B cell (primary cell): ENCODE measurements at regions not wholly inside any gene's neighbourhood (a gene's known extent, or its start where the extent isn't known, plus 50 kb on each side); places are given as distances from the start of the nearest gene placed in this dataset.

Experiments used
- ATAC-seq: fragments of 200-7000 bp; cut with Tn5 transposase; one replicate; pipeline ENCODE4 v1.10.0; 2021; ENCODE audit warnings: low read depth, mild to moderate bottlenecking, moderate number of reproducible peaks, moderate library complexity
- CTCF ChIA-PET: fragments of 350-600 bp; sonication (Branson Sonifier 250); formaldehyde crosslinking; loops from one replicate; lab custom pipeline; 2021; ENCODE audit warnings: antibody characterized with exemption, inconsistent platforms; lab: Charles Lee
- POLR2A ChIA-PET: fragments of 350-600 bp; sonication (Branson Sonifier 250); formaldehyde crosslinking; loops from one replicate; lab custom pipeline; 2021; ENCODE audit warnings: antibody characterized with exemption; lab: Charles Lee
- DNase-seq: peaks from one replicate; pipeline ENCODE4 v3.0.0; 2013
- H2AFZ ChIP-seq: 2 replicates; pipeline ENCODE4 v1.6.1; 2012; ENCODE audit warnings: mild to moderate bottlenecking, low read depth, low read length; ENCODE audit not compliant: insufficient read depth, poor library complexity, severe bottlenecking
- H3K27ac ChIP-seq, 2 donors: 1 replicate in 1 of 2; 2 replicates in 1 of 2; pipeline ENCODE4 v1.5.1; 2012 to 2013; ENCODE audit warnings: low read length in 2 of 2, mild to moderate bottlenecking in 2 of 2, moderate library complexity in 1 of 2
- H3K27me3 ChIP-seq, 4 experiments: fragments of 200-600 bp in 1 of 4; sonication (generic) in 1 of 4; replicated peaks in 1 of 4; 1 replicate in 2 of 4; 2 replicates in 2 of 4; pipeline versions ENCODE4 v1.6.1 to v1.7.0; 2013 to 2016; ENCODE audit warnings: low read length in 3 of 4, mild to moderate bottlenecking in 2 of 4, mixed read lengths in 1 of 4, moderate library complexity in 1 of 4; ENCODE audit not compliant: insufficient read depth in 4 of 4, control insufficient read depth in 3 of 4; ENCODE audit errors: control extremely low read depth in 1 of 4
- H3K36me3 ChIP-seq, 2 experiments: replicated peaks in 1 of 2; 1 replicate in 1 of 2; 2 replicates in 1 of 2; pipeline versions ENCODE4 v1.6.1 to v1.7.1; 2013; ENCODE audit warnings: low read length in 1 of 2; ENCODE audit not compliant: insufficient read depth in 2 of 2, control insufficient read depth in 1 of 2; ENCODE audit errors: control extremely low read depth in 1 of 2, extremely low read depth in 1 of 2
- H3K4me1 ChIP-seq, 2 donors: fragments of 200-600 bp in 1 of 2; sonication (generic) in 1 of 2; 1 replicate in 1 of 2; 2 replicates in 1 of 2; pipeline versions ENCODE4 v1.5.1 to v1.6.1; 2013 to 2017; ENCODE audit warnings: low read length in 2 of 2; ENCODE audit not compliant: control insufficient read depth in 2 of 2, insufficient read depth in 2 of 2
- H3K4me2 ChIP-seq: replicated peaks from 2 replicates; pipeline ENCODE3; 2012; ENCODE audit warnings: mild to moderate bottlenecking, low read depth, low read length; ENCODE audit not compliant: poor library complexity, severe bottlenecking
- H3K4me3 ChIP-seq, 5 experiments: fragments of 200-600 bp in 1 of 5; sonication (generic) in 1 of 5; 1 replicate in 3 of 5; 2 replicates in 2 of 5; pipeline versions ENCODE4 v1.5.1 to v1.7.0; 2011 to 2016; ENCODE audit warnings: low read length in 4 of 5, mild to moderate bottlenecking in 4 of 5, low read depth in 2 of 5, control low read depth in 1 of 5, moderate library complexity in 1 of 5; ENCODE audit not compliant: insufficient read depth in 1 of 5; ENCODE audit errors: control extremely low read depth in 1 of 5, extremely low read depth in 1 of 5
- H3K79me2 ChIP-seq: fragments of 200-600 bp; sonication (generic); one replicate; pipeline ENCODE4 v1.6.0; 2016; ENCODE audit warnings: low read length; ENCODE audit not compliant: control insufficient read depth, insufficient read depth
- H3K9ac ChIP-seq: fragments of 200-600 bp; sonication (generic); 2 replicates; pipeline ENCODE4 v1.6.1; 2017; ENCODE audit warnings: mild to moderate bottlenecking, low read length, moderate library complexity
- H3K9me3 ChIP-seq, 3 donors: one replicate each; pipeline versions ENCODE4 v1.6.1 to v1.7.1; 2013; ENCODE audit warnings: low read length in 2 of 3; ENCODE audit not compliant: control insufficient read depth in 2 of 3, insufficient read depth in 1 of 3; ENCODE audit errors: control extremely low read depth in 1 of 3
- H4K20me1 ChIP-seq: 2 replicates; pipeline ENCODE4 v1.6.0; 2012; ENCODE audit warnings: mild to moderate bottlenecking, low read length; ENCODE audit not compliant: insufficient read depth, control insufficient read depth, poor library complexity, severe bottlenecking
- H3K27ac Mint-ChIP-seq: one replicate; pipeline ENCODE4 v1.8.0; 2021; ENCODE audit warnings: mixed read lengths
- H3K27me3 Mint-ChIP-seq: one replicate; pipeline ENCODE4 v1.8.0; 2021; ENCODE audit warnings: mixed read lengths
- H3K4me1 Mint-ChIP-seq: one replicate; pipeline ENCODE4 v1.8.0; 2021; ENCODE audit warnings: mixed read lengths
- H3K4me3 Mint-ChIP-seq: one replicate; pipeline ENCODE4 v1.8.0; 2021; ENCODE audit warnings: mixed read lengths
- H3K9me3 Mint-ChIP-seq: one replicate; pipeline ENCODE4 v1.8.0; 2022; ENCODE audit warnings: mixed read lengths; ENCODE audit not compliant: insufficient read depth
- EZH2 ChIP-seq: IDR thresholded peaks from 2 replicates; pipeline ENCODE4 v1.6.1; 2012; ENCODE audit warnings: borderline replicate concordance, low read depth, mild to moderate bottlenecking, moderate library complexity, low read length; ENCODE audit not compliant: insufficient read depth, poor library complexity, severe bottlenecking
- WGBS: methylation state at CpG from one replicate; pipeline ENCODE4 v1.1.5; 2013; ENCODE audit warnings: missing lambda C conversion rate; ENCODE audit not compliant: insufficient coverage; 5-methylcytosine and 5-hydroxymethylcytosine counted together
- intact Hi-C: fragments of 100-400 bp; cut with micrococcal nuclease; formaldehyde crosslinking; loops from one replicate; pipeline ENCODE4 v1.10.0; 2022
- TF ChIP-seq, protein P1 (sequence below): fragments of 200-600 bp; IDR thresholded peaks from one replicate; pipeline ENCODE4 v1.8.0; 2022; ENCODE audit warnings: antibody characterized with exemption, mild to moderate bottlenecking

DNA sequence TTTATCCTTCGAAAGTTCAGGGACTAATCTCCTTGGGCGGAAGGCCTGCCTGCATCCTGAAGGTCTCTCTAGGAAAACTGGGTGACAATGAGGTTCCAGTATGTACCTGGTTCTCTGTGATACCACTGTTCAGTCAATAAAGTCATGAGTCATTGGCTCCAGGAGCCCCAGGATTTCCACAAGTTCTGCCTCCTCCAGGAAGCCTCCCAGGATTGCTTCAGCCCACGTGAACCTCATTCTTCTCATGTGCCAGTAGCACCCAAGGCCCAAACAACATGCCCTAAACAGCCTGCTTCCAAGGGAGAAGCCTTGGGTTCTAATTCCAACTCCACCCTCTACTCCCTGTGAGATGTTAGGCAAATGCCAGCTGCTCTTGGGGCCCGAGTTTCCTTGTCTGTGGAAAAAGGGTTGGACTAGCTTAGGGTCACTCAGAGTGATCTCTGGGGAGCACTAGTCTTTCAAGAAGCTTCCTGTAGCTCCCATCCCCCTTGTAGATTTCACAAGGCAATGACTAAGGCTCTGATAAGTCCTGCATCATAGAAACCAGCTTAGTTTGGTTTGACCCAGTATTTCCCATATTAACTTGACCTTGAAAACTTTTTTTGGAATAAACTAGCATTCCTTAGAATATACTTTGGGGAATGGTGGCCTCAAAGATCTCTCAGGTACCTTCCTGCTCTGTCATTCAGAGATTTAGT is 118.3 kb upstream of the ATP2B2 start:
- Histone ChIP-seq H2AFZ (no peak overlapping the region), H3K27ac (no peak overlapping the region), H3K79me2 (no peaks in the 10 kb centered on the region), H4K20me1 (no peaks in the 10 kb centered on the region), H3K4me3 (no peak overlapping the region), H3K27me3 (peaks cover 0 to 18% (median 0%) of the 10 kb centered on the region in 4 experiments), H3K9ac (no peak overlapping the region), H3K36me3 (no peaks in the 10 kb centered on the region), H3K4me1 (no peaks in the 10 kb centered on the region), H3K9me3 (no peaks in the 10 kb centered on the region), H3K4me2 (no peak overlapping the region)
- DNase-seq (no peak), ATAC-seq (no peak)
- peaks cover 20% of the 10 kb centered on the region for H3K27me3 Mint-ChIP-seq
- WGBS = 81% methylated on average over 2 of the region's 4 CpGs
- no peak overlapping the region for H3K4me3 Mint-ChIP-seq
- H3K9me3 Mint-ChIP-seq = no peaks in the 10 kb centered on the region
- ChIA-PET POLR2A (no interaction called here), CTCF (no interaction called here)
- no peak overlapping the region for H3K27ac Mint-ChIP-seq
- H3K4me1 Mint-ChIP-seq = no peaks in the 10 kb centered on the region
- intact Hi-C loops = no loop called here
- TF ChIP-seq, protein P1, sequence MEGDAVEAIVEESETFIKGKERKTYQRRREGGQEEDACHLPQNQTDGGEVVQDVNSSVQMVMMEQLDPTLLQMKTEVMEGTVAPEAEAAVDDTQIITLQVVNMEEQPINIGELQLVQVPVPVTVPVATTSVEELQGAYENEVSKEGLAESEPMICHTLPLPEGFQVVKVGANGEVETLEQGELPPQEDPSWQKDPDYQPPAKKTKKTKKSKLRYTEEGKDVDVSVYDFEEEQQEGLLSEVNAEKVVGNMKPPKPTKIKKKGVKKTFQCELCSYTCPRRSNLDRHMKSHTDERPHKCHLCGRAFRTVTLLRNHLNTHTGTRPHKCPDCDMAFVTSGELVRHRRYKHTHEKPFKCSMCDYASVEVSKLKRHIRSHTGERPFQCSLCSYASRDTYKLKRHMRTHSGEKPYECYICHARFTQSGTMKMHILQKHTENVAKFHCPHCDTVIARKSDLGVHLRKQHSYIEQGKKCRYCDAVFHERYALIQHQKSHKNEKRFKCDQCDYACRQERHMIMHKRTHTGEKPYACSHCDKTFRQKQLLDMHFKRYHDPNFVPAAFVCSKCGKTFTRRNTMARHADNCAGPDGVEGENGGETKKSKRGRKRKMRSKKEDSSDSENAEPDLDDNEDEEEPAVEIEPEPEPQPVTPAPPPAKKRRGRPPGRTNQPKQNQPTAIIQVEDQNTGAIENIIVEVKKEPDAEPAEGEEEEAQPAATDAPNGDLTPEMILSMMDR = no peak
- TF ChIP-seq EZH2 = no peak

DNA sequence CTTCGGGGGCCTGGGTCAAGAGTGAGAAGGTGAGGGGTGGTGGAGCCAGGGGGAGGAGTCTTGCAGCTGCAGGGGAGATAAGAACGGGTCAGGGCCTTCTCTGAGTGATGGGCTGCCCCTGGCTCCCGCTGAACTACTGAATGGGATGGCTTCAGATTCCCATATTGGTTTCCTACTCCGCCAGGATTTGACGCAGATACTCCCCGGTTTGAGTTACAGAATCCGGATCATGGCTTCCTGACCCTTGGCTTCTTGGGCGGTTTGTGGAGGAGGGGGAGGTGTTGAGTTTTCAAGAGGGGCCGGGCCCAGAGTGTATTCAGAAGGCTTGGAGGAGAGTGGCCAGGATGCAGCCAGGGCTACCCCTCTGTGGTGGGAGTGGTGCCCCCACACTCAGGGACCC is 119.9 kb upstream of the ATP2B2 start:
- Histone ChIP-seq H3K27me3 (peaks cover 0 to 13% (median 0%) of the 10 kb centered on the region in 4 experiments), H4K20me1 (no peaks in the 10 kb centered on the region), H3K4me3 (no peak overlapping the region), H3K9me3 (no peaks in the 10 kb centered on the region), H2AFZ (no peak overlapping the region), H3K4me1 (no peaks in the 10 kb centered on the region), H3K36me3 (no peaks in the 10 kb centered on the region), H3K4me2 (no peak overlapping the region), H3K27ac (no peak overlapping the region), H3K9ac (no peak overlapping the region), H3K79me2 (no peaks in the 10 kb centered on the region)
- no peak for TF ChIP-seq EZH2
- no peak for ATAC-seq
- Mint-ChIP-seq H3K4me3 (no peak overlapping the region), H3K27me3 (peaks cover 16% of the 10 kb centered on the region), H3K9me3 (no peaks in the 10 kb centered on the region), H3K4me1 (no peaks in the 10 kb centered on the region), H3K27ac (no peak overlapping the region)
- POLR2A ChIA-PET = no interaction called here
- CTCF ChIA-PET = no interaction called here
- no peak for DNase-seq
- 68% methylated on average over 9 of the region's 9 CpGs for WGBS
- intact Hi-C loops = no loop called here
